SHP77 treated with DMSO at 0.1 percent for 48 hours (cell line): ENCODE measurements at regions not wholly inside any gene's neighbourhood (a gene's known extent, or its start where the extent isn't known, plus 50 kb on each side); places are given as distances from the start of the nearest gene placed in this dataset.

Experiments
- DNase-seq: peaks from one replicate; lab custom pipeline; 2025; lab: John Stamatoyannopoulos, UW

DNA sequence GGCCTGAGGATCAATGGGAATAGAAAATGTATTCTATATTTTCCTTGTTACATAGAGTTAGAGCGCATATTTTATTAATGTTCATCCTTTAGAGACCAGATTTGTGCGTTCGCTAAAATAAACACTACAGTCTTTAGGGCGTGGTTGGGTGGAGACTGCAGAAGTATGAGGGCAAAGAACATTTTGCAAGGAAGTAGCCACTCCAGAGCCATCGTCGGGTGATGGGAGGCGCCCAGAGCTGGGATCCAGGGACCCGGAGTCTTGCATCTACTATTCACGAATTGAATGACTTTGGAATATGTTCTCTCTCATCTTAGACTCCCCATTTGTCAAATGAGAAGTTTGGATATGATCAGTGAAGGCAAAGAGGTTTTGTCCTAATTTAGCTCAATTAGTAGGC is 154.2 kb upstream of the IRX6 start:
- DNase-seq: no peak

DNA sequence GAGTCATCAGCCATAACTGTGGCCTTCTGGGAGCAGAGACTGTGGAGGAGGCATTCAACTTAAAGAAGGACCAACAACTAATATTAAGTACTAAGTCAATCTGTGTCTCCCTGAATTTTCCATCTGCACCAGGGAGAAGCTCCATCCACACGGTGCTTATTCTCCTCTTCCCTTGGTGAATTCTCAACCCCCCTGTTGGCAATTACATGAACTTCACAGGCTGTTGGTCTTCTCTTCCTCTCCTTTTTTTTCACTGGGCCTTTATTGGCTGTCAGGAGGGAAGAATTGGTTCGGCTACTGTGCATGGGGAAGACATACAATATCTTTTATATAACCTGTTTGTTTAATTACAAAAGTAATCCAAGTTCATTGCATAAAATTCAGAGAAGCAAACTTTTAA is 152.8 kb upstream of the IRX6 start:
- DNase-seq: no peak

DNA sequence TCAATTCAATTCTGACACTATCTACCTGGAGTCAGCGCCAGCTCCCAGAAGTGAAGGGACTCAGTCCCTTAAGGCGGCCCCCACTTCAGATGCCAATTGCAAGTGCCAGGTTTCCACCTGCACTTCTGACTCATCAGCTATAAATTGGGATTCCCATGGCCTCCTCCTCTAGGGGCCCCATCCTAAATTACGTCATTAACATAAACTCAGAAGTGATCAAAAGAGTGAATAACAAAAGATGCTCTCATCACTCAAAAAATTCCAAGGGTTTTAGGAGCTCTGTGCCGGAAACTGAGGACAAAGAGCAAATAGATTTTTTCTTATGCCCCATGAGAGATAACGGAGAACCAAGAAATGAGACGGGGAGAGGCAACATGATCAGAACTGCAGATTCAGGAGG is 148.6 kb upstream of the IRX6 start:
- DNase-seq: no peak

DNA sequence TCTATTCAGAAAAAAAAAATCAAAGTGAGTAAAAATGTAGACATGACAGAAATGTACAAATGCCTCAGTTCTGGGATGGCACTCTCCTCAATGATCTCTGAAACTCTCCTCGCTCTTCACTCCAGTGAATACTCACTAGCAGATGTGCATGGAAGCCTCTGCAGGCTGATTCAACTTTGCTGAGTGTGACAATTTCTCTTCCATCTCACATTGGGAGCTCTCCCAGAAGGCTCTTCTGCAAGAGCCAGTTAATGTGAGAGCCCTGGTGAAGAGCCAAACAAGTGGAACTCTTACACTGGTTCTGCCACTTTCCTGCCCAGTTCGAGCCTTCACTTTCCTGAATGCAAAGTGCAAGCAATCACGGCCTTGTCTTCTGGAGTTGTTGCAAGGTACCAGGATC is 147.1 kb upstream of the IRX6 start:
- no peak for DNase-seq

DNA sequence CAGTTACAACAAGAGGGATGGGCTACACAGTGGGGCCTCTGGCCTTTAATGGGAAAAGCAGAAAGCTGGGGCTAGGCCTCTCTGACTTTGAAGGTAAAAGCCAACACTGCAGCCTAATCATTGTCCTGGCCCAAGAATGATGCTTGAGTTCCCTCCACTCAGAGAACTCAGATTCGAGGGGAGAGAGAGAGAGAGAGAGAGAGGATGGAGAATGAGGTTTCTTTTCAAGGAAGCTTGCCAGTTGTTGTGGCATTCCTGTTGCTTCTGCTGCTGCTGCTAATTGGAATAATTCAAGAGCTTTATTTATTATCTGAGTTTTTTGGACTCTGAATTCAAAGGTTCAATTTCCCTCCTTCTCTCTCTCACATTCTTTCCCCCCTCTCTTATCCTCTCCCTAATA is 144.6 kb upstream of the IRX6 start:
- DNase-seq: no peak

DNA sequence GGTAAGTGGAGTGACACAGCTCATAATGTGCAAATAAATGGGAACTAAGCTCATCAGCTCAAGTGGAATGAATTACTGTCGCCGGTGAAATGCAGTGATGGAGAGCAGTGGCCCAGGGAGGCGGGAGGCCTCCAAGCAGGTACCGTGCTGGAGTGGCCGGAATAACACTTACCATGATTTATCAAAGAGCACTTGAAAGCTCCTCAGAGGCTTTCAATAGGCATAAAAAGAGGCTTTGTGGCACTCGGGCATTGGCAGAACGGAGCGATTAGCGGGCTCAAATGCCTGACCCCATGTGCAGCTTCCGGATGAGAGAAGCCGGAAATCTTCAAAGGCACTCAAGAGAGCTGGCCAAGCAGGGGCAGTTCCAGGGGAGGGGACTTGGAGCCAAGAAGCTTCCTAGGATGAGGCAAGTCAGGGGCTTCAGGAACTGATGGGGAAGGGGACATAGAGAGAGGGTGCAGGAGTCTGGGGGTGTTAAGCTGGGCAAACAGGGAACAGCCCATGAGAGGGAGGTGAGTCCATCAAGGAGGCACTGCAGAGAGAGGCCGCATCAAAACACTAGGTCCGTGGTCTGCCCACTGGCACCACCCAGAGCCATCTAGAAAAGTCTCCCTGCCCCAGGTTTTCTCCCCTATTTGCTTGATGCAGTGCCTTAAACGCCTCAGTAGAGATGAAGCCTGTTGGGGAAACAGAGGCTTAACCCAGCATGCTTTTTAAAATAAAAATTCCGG is 144.0 kb upstream of the IRX6 start:
- no peak for DNase-seq

DNA sequence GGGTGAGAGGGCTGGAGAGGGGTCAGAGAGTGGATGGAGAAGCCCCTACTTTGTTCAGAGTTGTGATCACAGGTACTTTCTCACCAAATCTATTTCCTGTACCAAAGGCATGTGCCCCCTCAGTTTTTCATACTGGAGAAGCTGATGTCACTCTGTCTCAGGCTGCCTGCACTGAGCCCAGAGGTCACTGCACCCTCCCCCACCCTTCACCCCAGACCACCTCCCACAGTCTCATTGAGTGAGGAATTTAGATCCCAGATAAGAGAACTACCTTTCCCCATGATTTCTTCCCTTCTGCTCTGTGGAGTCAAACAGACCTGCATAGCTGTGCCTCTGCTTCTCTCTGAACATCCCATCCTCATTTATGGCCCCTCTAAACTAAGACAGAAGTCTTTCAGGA is 140.0 kb upstream of the IRX6 start:
- DNase-seq: no peak

DNA sequence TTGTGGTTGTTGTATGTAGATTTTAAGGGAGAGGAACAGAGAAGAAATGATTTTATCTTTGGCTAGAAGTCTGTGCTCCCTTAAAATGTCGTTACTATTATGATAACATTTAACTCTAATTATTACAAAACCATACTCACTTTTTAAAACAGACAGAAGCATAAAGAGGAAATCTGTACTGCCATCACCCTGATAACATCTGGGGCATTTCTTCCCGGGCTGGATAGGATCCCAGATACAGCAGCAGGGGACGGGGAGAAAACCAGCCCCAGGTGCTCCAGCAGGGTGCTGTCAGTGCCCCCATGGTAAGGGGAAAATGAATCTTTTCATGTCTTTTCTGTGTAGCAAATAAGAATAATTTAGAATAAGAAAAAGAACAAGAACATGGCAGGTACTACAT is 139.4 kb upstream of the IRX6 start:
- no peak for DNase-seq

DNA sequence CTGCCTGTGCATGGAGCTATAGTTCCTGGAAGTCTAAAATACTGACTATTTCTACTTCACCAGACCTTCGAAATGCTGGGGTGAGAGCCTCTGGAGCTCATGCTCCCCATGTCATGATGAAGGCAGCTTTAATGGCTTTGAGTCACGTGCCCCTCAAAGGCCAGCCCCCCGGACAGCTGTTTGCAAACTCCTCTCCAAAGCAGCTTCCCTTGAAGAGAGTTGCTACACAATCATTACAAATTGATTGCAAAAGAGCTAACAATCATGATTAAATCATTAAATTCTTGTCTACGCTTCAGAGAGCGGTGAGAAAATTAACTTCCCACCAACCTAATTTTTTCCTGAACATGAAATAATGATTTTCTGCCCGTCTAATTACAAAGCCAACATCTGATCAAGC is 134.8 kb upstream of the IRX6 start:
- no peak for DNase-seq

DNA sequence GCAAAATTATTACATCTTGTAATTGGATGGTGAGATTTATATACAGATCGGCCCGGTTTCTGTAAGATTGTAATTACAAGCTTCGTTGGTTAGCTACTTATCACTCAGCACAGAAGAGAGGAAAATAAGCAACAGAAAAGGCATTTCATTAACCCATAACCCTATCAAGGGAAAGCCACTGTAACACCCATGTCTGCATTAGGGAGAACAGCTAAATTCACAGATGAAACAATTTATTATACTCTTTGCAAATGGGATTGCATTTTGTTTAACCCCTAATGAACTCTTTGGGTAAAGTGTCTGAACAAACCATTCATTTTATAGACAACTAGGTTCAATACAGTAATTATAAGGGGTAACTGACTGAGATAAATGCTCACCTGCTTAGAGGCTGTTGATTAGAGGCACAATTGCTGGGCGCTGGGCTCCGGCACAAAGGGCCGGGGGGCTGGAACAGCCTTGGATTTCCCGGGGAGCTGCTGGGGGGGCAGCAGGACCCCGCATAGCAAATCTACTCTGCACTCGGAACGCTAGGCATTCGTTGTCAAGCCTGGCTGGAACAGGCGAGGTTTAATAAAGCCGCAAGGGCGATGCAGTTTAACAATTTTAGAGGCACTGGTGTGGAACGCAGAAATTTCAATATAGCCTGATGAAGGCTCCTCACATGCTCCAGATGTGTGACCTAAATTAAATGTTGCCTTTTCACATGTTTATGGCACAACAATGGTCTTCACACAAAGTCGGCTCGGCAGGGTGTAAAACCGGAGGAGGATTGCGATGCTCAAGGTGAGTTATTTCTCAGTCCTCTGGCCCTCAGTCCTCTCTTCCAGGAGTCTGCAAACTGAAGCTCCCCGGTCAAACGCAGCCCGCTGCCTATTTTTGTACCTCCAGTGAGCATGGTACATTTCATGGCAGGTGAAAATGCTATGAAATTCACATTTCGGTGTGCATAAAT is 134.0 kb upstream of the IRX6 start:
- no peak for DNase-seq

DNA sequence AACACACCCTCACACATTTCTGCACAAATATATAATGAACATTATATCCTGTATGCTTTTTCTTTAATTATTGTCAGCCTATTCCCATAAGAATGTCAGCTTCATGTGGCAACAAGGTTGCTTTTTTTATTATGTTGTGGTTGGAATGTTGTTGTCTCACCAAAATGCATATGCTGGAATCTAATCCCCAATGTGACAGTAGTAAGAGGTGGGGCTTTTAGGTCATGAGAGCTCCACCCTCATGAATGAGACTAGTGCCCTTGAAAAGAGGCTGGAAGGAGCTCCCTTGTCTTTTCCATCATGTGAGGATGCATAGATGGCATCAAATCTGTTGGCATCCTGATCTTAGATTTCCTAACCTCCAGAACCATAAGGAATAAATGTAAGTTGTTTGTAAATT is 131.3 kb upstream of the IRX6 start:
- DNase-seq: no peak

DNA sequence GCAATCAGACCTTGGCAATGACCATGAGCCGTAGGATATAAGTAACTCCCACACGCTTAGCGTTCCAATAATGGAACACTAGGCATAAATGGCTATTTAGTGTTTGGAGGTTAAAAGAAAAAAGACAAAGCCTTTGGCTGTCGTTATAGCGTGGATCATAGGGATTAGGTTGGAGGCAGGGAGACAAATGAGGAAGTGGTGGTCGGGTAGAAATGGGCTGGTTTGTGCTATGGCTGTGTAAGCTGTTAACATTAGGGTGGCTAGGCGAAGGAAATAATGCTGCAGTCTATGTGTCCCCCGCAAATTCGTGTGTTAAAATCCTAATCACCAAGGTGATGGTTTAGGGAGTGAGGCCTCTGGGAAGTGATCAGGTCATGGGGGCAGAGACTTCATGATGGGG is 120.4 kb upstream of the IRX6 start:
- no peak for DNase-seq

DNA sequence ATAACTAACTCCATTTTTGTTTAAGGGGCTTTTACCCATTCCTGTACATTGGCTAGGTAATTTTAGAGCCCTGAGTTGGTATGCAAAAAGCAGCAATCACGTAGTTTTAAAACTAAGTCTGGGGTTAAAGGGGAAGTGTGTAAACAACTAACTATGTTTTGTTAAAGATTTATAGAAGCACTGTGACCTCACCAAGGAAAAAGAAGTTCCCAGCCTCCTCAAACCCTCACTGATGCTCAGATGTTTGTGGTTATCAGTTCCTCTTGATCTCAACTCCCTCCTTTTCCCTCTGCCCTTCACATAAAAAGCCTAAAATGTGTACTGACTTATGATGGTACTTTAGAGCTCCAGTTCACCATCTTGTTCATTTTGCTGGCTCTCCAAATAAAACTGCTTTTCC is 119.9 kb upstream of the IRX6 start:
- DNase-seq: no peak

DNA sequence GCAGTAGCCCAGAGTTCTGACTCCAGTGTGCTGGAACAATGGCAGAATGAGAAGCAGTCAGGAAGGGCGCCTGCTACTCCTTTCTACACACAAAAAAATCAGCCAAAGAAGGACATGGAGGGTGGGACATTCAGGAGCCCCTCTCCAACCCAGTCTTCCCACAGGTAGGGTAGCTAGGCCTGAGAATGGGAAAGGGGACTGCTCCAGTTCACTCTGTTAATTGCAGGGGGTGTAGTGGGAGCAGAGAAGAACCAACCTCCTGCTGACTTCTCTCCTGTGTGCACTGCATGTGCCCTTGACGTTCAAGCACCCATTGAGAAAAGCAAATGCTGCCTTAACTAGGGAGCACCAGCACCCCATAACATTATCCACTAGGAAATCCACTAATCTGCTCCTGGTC is 119.1 kb upstream of the IRX6 start:
- no peak for DNase-seq

DNA sequence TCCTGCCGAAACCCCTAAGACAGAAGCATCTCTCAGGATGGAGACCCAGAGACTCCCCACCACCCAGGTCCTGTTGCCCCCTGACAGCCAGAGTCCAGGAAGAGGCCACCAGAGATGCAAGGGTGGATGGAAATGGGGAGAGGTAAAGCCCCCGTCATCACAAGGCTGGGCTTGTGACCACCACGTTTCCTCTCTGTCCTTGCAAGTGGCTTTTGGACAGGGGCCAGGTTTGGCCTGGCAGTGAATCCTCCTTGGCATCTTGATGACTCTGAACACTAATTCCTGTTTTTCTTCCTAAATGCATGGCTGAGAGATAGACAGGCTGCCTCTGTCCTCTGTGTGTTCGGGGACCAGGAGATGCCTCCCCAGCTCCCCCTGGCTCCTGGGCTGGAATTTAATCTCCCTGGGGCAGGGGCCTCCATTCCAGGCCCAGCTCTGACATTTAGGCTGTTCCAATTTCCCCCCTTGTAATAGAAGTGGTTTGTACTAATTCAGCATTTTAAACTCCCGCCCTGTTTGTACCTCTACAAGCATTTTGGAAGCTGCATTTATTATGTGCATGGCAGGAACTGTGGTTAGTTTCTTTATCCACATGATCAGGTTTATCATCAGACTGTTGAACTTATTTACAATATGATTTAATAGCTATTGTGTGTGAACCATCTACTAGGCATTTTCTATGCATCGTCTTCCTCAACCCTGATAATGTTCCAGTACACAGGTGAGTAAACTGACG is 116.1 kb upstream of the IRX6 start:
- no peak for DNase-seq

DNA sequence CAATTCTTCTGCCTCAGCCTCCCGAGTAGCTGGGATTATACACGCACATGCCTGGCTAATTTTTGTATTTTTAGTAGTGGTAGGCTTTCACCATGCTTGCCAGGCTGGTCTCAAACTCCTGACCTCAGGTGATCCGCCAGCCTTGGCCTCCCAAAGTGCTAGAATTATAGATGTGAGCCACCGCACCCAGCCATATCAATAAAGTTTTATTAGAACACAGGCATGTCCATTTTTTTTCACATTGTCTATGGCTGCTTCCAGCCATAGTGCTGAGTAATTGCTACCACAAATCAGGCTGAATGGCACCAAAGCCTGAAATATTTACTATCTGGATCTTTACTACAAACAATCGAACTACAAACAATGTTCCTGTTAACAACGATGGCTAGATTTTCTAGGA is 114.4 kb upstream of the IRX6 start:
- DNase-seq: no peak

DNA sequence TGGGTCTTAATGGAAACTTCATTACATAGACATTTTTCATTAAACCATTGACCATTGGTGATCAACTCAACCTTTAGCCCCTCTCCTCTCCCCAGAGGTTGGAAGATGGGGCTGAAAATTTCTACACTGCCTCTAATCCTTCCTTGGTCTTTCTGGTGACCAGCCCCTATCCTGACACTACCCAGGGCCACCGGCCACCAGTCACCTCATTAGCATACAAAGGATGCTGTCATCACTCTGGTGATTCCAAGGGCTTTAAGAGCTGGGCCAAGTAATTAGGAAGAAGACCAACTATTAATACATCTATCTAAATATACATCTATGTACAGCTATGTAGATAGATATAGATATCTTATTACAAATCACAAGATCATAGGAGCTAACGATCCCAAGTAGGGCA is 111.2 kb upstream of the IRX6 start:
- no peak for DNase-seq

DNA sequence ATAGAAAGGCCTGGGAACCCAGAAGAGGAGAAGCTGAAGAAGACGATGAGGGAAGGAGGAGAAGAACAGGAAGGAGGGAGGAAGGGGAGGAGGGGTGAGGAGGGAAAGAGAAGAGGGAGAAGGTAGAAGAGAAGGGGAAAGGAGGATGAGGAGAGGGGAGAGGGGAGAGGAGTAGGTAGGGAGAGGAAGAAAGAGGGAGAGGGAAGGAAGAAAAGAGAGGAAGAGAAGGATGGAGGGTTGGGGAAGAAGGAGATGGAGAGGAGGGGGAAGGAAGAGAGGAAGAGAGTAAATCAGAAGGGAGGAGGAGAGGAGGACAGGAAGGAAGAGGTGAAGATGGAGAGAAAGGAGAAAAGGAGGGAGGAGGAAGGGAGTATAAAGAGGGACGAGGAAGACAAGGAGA is 109.6 kb upstream of the IRX6 start:
- no peak for DNase-seq

DNA sequence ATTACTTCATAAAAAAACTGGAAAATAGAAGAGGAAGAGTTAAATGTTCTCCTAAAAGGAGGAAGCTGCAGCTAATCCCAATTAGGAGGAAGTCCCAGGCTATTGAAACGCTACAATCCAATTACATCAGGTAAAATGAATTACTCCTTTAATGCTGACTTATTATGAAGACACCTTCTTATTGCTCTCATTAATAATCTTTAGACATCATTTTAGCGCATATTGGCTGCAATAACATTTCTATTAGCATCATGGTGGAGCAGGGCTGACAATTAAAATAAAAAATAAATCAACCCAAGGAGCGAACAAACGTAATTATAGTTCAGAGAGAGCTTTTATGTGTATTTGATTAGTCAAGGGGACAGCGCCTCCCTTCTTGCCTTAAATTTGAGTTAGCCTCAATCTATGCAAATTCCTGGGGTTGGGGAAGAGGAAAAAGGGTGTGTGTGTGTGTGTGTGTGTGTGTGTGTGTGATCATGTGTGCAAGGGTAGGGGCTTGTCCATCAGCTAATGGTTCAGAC is 109.0 kb upstream of the IRX6 start:
- DNase-seq: no peak

DNA sequence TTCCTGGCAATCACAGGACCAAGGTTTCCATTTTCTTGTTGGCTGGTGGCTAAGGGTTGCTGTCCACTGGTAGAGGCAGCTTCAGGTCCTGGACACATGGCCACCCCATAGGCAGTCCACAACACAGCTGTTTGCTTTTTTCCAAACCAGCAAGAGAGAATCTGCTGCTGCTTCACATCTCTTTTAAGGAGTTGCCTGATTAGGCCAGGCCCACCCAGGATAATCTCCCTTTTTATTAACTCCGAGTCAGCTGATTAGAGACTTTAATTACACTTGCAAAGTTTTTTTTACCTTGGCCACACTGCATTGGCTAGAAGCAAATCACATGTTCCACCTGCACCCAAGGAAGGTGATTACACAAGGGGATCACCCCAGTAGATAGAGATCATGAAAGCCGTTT is 106.6 kb upstream of the IRX6 start:
- DNase-seq: no peak

DNA sequence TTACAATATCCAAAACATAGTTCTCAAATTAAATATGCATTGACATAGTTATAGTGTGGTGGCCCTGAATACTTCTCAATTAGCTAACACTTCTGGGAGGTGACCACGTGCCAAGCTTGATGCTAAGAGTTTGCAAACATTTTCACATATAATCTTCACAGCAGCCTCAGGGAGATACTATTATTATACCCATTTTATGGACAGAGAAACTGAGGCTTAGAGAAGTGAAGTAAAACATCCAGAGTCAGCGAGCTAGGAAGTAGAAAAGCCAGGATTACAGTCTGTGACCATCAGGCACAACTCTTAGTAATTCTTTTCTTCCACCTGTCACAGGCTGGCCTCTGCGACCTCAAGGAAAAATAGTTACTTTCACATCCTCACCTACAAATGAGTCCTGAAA is 102.2 kb upstream of the IRX6 start:
- no peak for DNase-seq

DNA sequence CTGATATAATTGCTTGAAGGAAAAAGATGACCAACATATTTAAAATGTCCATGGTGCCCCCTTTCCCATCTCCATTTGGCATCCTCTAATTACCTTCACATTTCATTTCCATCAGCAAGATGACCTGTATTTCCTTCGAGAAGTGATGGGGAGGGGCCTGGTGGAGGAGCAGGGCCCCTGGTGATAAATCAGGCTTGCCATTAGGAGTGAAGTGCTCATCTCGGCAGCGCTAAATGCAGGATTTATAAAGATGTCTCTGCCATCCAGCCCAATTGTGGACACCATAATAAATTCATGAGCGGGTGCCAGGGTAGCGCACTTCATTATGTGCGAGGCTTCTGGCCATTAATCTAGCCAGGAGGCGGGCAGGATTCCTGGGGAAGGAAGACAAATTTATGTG is 101.5 kb upstream of the IRX6 start:
- no peak for DNase-seq
